K562 (cell line): ENCODE measurements at regions not wholly inside any gene's neighbourhood (a gene's known extent, or its start where the extent isn't known, plus 50 kb on each side); places are given as distances from the start of the nearest gene placed in this dataset.

Source experiments
- ATAC-seq: fragments of 200-7000 bp; cut with Tn5 transposase; 3 replicates; pipeline ENCODE4 v1.9.1; 2020; ENCODE audit warnings: moderate library complexity
- BruUV-seq: library from RNA; stranded (reverse); fragments of 400-500 nt; replicated peaks from 2 replicates; lab custom pipeline; 2021; lab: Mats Ljungman, UMichigan
- CTCF ChIA-PET: fragments of 300-600 bp; formaldehyde crosslinking; extraction: SDS; loops from one replicate; lab custom pipeline; 2021; ENCODE audit warnings: low intra/inter-chr PET ratio; lab: Yijun Ruan, JAX
- POLR2A ChIA-PET: fragments of 300-600, 350-650 bp; sonication (Branson Sonifier 250); formaldehyde crosslinking; extraction: SDS; loops from one replicate; lab custom pipeline; 2021; ENCODE audit warnings: antibody characterized with exemption, inconsistent platforms; lab: Yijun Ruan, JAX
- DNase-seq, 4 experiments: peaks; one replicate each; pipeline versions ENCODE4 v3.0.0 to v3.0.0-alpha.2; 2011 to 2018; ENCODE audit warnings: low spot score in 3 of 4, mixed read lengths in 3 of 4; ENCODE audit errors: extremely low read depth in 1 of 4
- FAIRE-seq: peaks from 2 replicates; lab custom pipeline; 2011; peaks lifted over from hg19 to GRCh38; lab: Jason Lieb, UNC
- H2AFZ ChIP-seq: 2 replicates; pipeline ENCODE4 v1.6.0; 2011; ENCODE audit warnings: low read depth, low read length, control low read depth, inconsistent platforms
- H3K27ac ChIP-seq: fragments of 200-600 bp; 3 replicates; pipeline ENCODE4 v1.8.0; 2011; ENCODE audit warnings: low read depth, mild to moderate bottlenecking, control low read depth, inconsistent platforms, low read length, moderate library complexity, mixed read lengths; ENCODE audit errors: extremely low read depth
- H3K27me3 ChIP-seq, 2 experiments: fragments of 300-600 bp in 1 of 2; 2 replicates in 1 of 2; 3 replicates in 1 of 2; pipeline versions ENCODE4 v1.6.0 to v1.8.0; 2011; ENCODE audit warnings: inconsistent platforms in 2 of 2, low read length in 2 of 2, mild to moderate bottlenecking in 1 of 2, mixed read lengths in 1 of 2, moderate library complexity in 1 of 2; ENCODE audit not compliant: control insufficient read depth in 2 of 2, insufficient read depth in 2 of 2
- H3K36me3 ChIP-seq: fragments of 300-600 bp; 3 replicates; pipeline ENCODE4 v1.8.0; 2011; ENCODE audit warnings: mild to moderate bottlenecking, low read length, inconsistent platforms; ENCODE audit not compliant: control insufficient read depth, insufficient read depth
- H3K4me1 ChIP-seq, 2 experiments: fragments of 200-600 bp in 1 of 2; replicated peaks in 1 of 2; 2 replicates in 1 of 2; 3 replicates in 1 of 2; pipeline versions ENCODE4 v1.5.1 to v1.8.0; 2011; ENCODE audit warnings: inconsistent platforms in 2 of 2, low read length in 2 of 2, mild to moderate bottlenecking in 1 of 2, mixed read lengths in 1 of 2, moderate library complexity in 1 of 2; ENCODE audit not compliant: control insufficient read depth in 2 of 2, insufficient read depth in 2 of 2
- H3K4me2 ChIP-seq: 2 replicates; pipeline ENCODE4 v1.6.1; 2011; ENCODE audit warnings: low read length, control low read depth, inconsistent platforms, mixed read lengths; ENCODE audit not compliant: insufficient read depth
- H3K4me3 ChIP-seq: fragments of 200-600 bp; sonication (generic), shearing (Covaris generic); 2 replicates; pipeline ENCODE4 v1.5.1; 2016; ENCODE audit warnings: control low read depth, inconsistent platforms
- H3K79me2 ChIP-seq: fragments of 200-600 bp; 3 replicates; pipeline ENCODE4 v1.8.0; 2011; ENCODE audit warnings: low read length, inconsistent platforms; ENCODE audit not compliant: control insufficient read depth, insufficient read depth
- H3K9ac ChIP-seq, 2 experiments: 2 replicates each; pipeline versions ENCODE4 v1.6.0 to v1.6.1; 2011; ENCODE audit warnings: low read depth in 2 of 2, low read length in 2 of 2, control low read depth in 1 of 2, inconsistent platforms in 1 of 2, mild to moderate bottlenecking in 1 of 2, mixed read lengths in 1 of 2; ENCODE audit not compliant: insufficient read depth in 1 of 2
- H3K9me1 ChIP-seq: one replicate; pipeline ENCODE4 v1.6.0; 2011; ENCODE audit warnings: inconsistent platforms, mild to moderate bottlenecking, low read length, moderate library complexity; ENCODE audit not compliant: control insufficient read depth, insufficient read depth
- H3K9me3 ChIP-seq: replicated peaks from 2 replicates; pipeline ENCODE4 v1.5.1; 2011; ENCODE audit warnings: low read depth, low read length, inconsistent platforms; ENCODE audit not compliant: control insufficient read depth, insufficient read depth
- H4K20me1 ChIP-seq: replicated peaks from 2 replicates; pipeline ENCODE4 v1.6.1; 2011; ENCODE audit warnings: low read length, inconsistent platforms, mixed read lengths; ENCODE audit not compliant: control insufficient read depth, insufficient read depth
- CBFA2T3 ChIP-seq: fragments of 450-650 bp; IDR thresholded peaks from 2 replicates; pipeline ENCODE4 v1.6.1; 2017
- CSDE1 ChIP-seq, 2 experiments: fragments of 450-650 bp; IDR thresholded peaks; 2 replicates each; pipeline ENCODE4 v1.6.1; 2016; ENCODE audit warnings: mild to moderate bottlenecking in 1 of 2
- NEUROD1 ChIP-seq: fragments of 150-350 bp; IDR thresholded peaks from 2 replicates; pipeline ENCODE4 v1.6.1; 2014; ENCODE audit warnings: borderline replicate concordance, low read length, low read depth; ENCODE audit not compliant: partially characterized antibody
- NR2F6 ChIP-seq: fragments of 450-650 bp; formaldehyde crosslinking; IDR thresholded peaks from 2 replicates; pipeline ENCODE4 v1.4.0; 2020; ENCODE audit warnings: mild to moderate bottlenecking
- NR3C1 ChIP-seq: sonication (generic); formaldehyde crosslinking; IDR thresholded peaks from 2 replicates; pipeline ENCODE4 v1.8.1; 2022; ENCODE audit warnings: missing genetic modification reagents
- PHF20 ChIP-seq: fragments of 450-650 bp; IDR thresholded peaks from 2 replicates; pipeline ENCODE4 v1.6.1; 2018; ENCODE audit not compliant: partially characterized antibody
- POLR2AphosphoS2 ChIP-seq: IDR thresholded peaks from 2 replicates; pipeline ENCODE4 v1.6.1; 2012; ENCODE audit warnings: low read length, improper control_type of control experiment
- SIX5 ChIP-seq, 2 experiments: IDR thresholded peaks; 2 replicates each; pipeline ENCODE4 v1.6.1; 2011; ENCODE audit warnings: low read length in 2 of 2, borderline replicate concordance in 1 of 2, low read depth in 1 of 2, mild to moderate bottlenecking in 1 of 2, moderate library complexity in 1 of 2; ENCODE audit not compliant: insufficient read depth in 1 of 2
- ZMIZ1 ChIP-seq, 2 experiments: fragments of 150-350 bp in 1 of 2; IDR thresholded peaks; 2 replicates each; pipeline ENCODE4 v1.6.1; 2012 to 2016; ENCODE audit warnings: low read depth in 2 of 2, low read length in 2 of 2, mild to moderate bottlenecking in 1 of 2, moderate library complexity in 1 of 2
- WGBS: fragments of 100-300 bp; shearing (Covaris generic); methylation state at CpG from one replicate; pipeline ENCODE4 v1.1.6; 2016; ENCODE audit warnings: low coverage, mixed read lengths; ENCODE audit not compliant: insufficient coverage; ENCODE audit errors: missing lambda C conversion rate; 5-methylcytosine and 5-hydroxymethylcytosine counted together
- in situ Hi-C: fragments of 300-500 bp; cut with MboI; formaldehyde crosslinking; loops from 4 replicates; pipeline ENCODE4 v1.15.0; 2018; ENCODE audit warnings: inconsistent platforms, mixed read lengths
- intact Hi-C: fragments of 100-400 bp; cut with micrococcal nuclease; formaldehyde crosslinking; loops from 2 replicates; pipeline ENCODE4 v1.14.2; 2022

DNA sequence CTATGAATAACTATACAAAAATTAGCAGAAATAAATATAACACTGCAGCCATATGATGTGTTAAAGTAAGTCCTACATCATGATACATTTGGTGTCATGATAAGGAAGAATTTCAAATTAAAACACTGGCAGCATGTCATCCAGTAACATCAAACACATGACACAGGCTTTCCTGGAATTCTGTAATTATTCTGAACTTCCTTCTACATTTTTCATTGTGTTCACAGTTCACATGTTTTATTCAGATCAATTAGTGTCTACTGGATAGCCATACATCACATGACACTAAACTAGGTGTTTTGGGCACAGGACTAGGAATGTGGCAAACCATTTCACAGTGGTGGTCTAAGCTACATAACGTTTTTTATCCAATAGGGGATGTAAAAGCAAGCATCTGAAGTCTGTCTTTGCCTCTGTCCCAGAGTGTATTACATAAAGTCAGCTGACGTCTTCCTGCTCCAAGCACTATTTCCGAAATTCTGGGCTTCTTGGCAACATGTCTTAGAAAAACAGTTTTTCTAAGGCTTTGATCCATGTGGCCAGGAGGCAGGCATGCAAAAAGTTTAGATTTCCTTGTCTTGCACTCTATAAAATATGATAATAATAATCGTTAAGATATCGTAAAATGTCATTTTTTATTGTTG lies 707.9 kb downstream of the CENPC start:
- no peak overlapping the region for H3K27ac ChIP-seq
- POLR2A ChIA-PET: no interaction called here
- no peaks in the 10 kb centered on the region for H4K20me1 ChIP-seq
- H3K9me3 ChIP-seq: no peaks in the 10 kb centered on the region
- in situ Hi-C loops: no loop called here
- CTCF ChIA-PET: no interaction called here
- no peak overlapping the region for H3K4me2 ChIP-seq
- H2AFZ ChIP-seq: no peak overlapping the region
- H3K79me2 ChIP-seq: no peaks in the 10 kb centered on the region
- no peak for FAIRE-seq
- no peak for DNase-seq
- H3K27me3 ChIP-seq: no peaks in the 10 kb centered on the region
- H3K4me1 ChIP-seq: no peaks in the 10 kb centered on the region
- no peak for ATAC-seq
- H3K4me3 ChIP-seq: no peak overlapping the region
- H3K9ac ChIP-seq: no peak overlapping the region
- intact Hi-C loops: no loop called here
- no peak for TF ChIP-seq NR3C1 (CRISPR knock-in tag)
- no peak for TF ChIP-seq NR2F6 (CRISPR knock-in tag)
- no peak for TF ChIP-seq NEUROD1
- no peak for TF ChIP-seq CSDE1 (IDR thresholded peaks at IDR 0.05)
- TF ChIP-seq CBFA2T3: no peak
- TF ChIP-seq ZMIZ1 (IDR thresholded peaks at IDR 0.05; ENCODE audit: low read depth in 2 of 2, low read length in 2 of 2): no peak
- TF ChIP-seq PHF20: no peak
- TF ChIP-seq POLR2AphosphoS2: no peak
- no peak for TF ChIP-seq SIX5 (IDR thresholded peaks at IDR 0.05; ENCODE audit: borderline replicate concordance in 1 of 2, insufficient read depth in 1 of 2, low read depth in 1 of 2, low read length in 2 of 2)
- TF ChIP-seq, all 486 proteins: peak for 0
- no TSS peak for BruUV-seq
- WGBS: 2% methylated on average over 5 of the region's 5 CpGs
- no peaks in the 10 kb centered on the region for H3K36me3 ChIP-seq
- no peaks in the 10 kb centered on the region for H3K9me1 ChIP-seq
